HG03469 (cell line): ENCODE measurements at regions not wholly inside any gene's neighbourhood (a gene's known extent, or its start where the extent isn't known, plus 50 kb on each side); places are given as distances from the start of the nearest gene placed in this dataset.
"Not testable (repeated sequence)": the region's sequence is repeated elsewhere in the genome, so short reads cannot be mapped to it uniquely, and the experiment has no call there.

Experiments used
- ATAC-seq: cut with Tn5 transposase; IDR thresholded peaks from one replicate; pipeline ENCODE4 v1.9.1; 2021; ENCODE audit warnings: mild to moderate bottlenecking, moderate library complexity, moderate number of reproducible peaks; ENCODE audit not compliant: unreplicated experiment

DNA sequence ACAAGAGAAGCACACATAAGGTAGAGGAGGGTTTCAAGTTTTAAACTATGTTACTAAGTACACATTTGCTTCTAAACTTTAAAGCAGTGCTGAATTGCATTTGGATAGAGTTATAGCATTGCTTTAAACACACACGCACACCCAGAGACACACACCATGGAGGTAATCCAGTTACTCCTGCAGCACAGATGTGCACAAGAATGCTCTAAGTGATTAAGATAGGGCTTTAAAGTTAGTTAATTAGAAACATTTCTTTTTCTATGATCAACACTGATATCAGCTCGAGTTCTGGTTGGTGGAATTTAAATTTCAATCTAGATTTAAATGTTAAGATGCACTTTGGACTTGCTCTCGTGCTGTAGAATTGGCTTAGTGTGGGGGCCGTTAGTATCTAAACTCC is 492.3 kb downstream of the ZEB2 start:
- no peak for ATAC-seq

DNA sequence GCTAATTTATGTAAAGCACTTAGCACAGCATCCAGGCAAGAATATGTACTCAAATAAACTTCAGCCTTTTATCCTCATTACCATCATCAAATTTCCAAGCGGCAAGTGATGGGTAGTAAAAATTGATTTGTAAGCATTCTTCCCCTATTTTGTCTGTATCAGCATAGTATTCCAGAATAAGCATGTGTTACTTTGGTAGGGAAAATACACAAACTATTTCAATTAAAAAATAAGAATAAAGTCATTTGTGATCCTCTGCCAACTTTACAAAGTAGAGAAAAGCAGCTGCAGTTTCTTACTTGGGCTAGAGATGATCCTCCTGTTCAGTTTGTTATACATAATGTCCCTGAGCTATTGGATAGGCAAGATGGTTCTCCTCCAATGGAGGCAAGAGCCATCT is 493.2 kb downstream of the ZEB2 start:
- no peak for ATAC-seq

DNA sequence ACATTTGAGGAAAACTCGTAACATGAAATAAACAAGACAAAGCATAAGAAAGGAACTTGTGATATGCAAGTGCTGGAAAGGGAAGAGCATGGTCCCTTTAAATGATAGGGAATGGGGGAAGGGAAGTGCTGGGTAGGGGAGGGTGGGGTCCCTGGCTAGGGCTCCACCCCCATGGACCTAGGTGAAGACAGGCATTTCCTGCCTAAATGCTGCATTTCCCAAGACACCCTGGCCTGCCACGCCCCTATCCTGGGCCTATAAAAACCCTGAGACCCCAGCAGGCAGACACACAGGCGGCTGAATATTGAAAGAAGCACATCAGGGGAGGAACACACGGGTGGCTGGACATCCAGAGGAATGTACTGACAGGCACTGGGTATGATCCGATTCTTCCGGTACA is 499.9 kb downstream of the ZEB2 start:
- ATAC-seq: no peak

DNA sequence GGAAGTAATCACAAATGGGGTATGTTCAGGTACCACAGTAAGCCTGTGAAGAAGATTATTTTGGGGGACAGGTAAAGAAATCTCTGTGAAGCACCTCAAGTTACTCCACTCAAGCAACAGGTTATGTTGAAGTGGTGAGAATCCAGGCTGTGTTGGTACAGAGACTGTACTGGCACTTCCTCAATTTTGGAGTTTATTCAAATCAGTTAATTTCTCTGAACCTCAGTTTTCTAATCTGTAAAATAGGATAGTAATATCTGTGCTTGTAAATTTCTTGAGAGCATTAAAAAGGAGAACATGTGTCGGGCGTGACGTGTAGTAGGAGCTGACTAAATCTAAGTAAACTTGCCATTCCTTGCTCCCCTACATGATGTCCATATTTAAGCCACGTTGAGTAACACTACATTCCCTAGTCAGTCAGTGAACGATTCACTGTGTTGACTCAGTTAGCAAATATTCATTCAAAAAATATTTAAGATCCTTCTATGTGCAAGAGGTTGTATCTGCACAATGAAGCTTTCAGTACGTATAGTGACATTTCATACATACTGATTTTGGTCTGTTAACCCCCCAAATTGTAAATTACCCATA is 504.2 kb downstream of the ZEB2 start:
- no peak for ATAC-seq

DNA sequence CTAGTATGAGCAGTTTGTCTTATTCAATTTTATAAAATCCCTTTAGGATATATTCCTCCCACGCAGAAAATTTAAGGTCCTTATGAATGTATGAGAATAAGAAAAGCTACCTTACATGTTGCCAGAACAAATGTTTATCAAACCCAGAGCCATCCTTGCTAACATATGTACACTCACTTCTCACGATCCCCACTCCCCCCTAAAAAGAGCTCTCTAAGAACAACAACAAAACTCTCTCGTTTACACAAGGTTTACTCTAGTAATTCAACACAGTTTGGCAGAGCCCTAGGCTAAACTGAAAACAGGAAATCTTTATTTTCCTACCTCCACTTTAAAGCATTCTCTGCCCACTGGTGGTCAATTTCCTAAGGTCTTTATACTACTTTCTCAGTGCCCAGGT is 504.9 kb downstream of the ZEB2 start:
- ATAC-seq: no peak

DNA sequence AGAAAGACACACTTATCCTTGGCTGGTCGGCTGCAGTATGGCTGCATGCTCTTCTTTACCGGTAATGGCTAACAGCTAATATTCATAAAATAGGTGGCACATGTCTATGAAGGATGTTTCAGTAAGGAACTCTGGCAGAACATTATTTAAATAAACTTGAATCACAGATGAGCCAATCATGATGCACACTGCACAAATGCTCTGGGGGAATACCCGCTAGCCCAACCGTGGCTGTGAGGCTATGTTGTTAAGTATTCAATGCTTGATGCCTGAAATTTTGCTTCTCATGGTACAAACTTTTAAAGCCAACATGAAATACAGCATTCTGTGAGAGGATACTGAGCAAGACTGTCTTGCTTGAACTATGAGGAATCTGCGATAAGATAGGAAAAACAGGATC is 505.8 kb downstream of the ZEB2 start:
- ATAC-seq: no peak

DNA sequence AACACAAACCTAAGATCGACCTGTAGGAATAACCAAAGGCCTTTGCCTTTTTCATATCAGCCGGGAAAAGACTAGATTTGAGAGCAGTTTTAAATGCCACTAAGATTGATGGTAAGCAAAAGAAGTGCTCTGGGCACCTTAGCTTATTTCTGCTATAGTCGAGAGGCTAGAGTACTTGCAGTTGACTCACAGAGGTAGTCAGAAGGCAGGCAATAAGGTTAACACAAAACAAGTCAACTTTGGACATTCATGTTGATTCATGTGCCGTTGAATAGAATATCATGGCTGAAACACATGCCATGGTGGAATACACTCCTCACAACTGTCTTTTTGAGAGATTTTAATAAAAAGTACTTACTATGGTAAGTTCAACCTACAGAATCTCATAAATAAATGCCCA is 507.6 kb downstream of the ZEB2 start:
- ATAC-seq: no peak

DNA sequence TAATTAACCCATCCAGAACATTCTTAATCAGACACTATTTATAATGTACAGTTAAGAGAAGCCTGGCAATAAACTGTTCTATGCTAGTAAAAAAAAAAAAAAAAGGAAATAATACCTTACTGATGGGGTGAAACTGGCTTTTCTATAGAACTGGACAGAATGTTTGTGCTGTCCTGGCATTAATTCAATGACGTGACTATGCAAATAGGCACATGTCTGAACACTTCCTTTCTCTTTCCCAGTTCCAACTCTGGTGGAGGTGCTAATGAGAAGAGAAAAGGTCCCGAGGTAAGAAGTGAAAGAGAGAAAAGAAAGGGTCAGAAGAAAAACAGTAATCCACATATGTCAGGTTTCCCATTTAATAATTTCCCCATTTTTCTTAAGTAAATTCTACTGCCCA is 508.4 kb downstream of the ZEB2 start:
- no peak for ATAC-seq

DNA sequence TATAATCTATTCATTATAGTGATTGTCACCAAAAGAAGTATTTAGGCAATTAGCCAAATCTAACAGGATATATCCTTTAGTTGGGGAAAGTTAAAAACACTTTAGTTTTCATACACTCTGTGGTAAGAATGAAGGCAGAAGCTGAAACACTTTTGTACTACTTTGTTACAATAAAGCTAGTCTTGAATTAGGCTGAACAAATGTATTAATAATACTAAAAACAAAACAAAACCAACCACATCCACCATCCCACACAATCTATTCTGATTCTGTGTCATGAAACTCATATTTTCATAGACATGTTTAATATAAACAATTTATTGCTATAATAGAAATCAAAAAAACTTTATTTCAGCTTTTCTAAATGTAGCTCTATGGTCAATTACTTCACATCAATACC is 508.8 kb downstream of the ZEB2 start:
- no peak for ATAC-seq

DNA sequence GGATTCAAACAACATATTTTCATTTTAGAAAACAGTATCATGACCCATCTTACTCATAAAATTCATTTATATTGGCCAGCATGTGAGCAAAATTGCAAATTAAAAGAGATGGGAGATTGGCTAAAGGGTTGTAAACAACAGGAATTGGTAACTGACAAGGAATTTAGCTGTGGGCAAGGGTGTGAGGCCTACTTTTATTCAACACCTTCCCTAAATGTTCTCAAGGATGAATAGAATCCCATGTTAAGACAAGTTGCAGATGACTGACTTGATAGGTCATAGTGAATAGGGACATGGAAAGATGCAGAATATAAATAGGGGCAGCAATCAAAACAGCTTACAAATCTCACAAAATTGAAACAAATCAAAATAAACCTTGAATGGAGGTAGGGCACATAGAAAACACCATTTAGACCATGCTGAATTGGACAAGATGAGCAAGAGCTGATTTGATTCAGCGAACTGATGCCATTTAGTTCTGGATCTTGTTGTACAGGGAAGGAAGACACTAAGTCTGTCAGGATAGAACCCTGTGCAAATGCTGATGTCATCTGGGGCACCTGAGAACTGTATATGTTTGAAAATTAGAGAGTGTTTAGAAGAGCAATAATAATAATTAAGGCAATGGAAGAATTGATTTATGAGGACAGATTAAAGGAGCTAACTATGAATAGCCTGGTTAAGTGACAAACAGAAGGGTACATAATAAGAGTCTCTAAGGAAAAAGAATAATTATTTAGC is 509.7 kb downstream of the ZEB2 start:
- no peak for ATAC-seq

DNA sequence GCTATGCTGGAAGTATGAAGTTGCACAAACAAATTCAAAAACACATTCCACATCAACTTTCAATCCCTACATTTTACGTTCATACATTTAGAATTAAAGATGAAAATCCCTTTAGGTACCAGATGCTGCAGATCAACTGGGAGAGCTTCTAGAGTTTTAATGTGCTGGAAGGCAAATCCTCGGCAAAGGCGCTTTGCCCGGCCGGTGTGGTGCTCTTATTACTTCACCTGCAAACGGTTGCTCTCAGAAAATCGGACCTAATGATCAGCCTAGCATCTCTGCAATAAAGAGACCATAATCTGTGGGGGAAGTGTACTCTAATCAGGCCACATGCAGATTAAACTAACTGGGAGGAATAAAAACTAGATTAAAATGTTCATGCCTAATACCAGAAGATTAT is 513.8 kb downstream of the ZEB2 start:
- ATAC-seq: no peak

DNA sequence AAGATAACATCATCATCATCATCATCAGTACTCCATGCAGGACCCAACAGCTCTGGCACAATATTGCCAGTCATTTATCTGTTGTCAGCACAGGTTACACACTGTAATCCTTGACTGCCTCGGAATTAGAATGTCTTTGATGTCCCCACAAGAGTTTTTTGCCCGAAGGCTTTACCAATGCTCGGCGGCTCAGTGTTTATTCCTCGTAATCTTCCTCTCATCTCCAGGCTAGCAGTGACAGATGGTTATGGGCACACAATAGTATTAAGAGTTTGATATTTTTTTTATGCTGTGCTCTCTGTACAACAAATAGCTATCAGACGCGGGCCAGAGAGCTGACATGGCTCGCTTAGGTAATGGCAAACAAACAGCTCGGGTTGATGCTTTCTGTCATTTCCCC is 515.2 kb downstream of the ZEB2 start:
- no peak for ATAC-seq

DNA sequence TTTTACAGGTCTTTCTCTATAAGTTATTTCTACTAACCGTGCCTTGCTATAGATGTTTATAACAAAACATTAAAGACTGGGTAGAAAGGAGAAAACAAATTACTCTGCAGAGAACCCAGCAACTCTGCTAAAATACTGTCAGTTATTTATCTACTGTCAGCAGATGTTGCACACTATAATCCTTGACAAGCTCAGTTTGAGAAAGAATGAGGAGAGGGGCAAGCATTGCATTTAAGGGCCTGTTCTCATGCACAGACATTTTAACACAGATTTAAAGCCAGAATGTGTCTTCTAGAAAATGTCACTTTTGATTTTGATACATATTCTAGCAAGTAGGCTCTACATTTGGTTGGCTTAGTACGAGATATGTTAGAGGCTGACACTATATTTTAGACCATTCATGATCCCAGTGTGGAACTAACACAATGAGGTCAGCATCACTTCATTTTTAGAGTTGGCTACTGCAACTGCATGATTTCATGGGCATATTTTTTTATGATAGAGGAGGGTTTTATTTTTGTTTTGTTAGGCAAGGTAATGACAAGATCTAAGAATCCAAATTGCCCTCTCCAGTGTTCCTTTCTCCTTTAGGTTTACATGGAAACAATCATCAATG is 516.4 kb downstream of the ZEB2 start:
- ATAC-seq: no peak

DNA sequence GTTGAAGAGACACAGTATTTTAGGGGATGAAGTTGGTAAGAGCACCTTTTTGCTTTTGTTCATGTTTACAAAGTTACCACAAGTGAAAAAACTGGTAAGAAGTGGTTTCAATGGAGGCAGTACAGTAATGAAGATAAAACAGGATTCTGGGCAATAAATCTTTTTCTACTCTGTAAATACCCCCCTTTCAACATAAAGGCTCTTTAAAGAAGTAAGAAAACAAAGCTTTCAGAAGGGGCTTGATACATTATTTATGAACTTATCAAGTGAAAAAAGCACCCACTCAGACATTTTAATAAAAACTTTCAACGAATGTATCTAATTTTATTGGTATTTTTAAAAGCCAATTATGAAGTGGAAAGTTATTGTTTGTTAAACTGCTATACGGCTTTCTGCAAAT is 522.9 kb downstream of the ZEB2 start:
- no peak for ATAC-seq

DNA sequence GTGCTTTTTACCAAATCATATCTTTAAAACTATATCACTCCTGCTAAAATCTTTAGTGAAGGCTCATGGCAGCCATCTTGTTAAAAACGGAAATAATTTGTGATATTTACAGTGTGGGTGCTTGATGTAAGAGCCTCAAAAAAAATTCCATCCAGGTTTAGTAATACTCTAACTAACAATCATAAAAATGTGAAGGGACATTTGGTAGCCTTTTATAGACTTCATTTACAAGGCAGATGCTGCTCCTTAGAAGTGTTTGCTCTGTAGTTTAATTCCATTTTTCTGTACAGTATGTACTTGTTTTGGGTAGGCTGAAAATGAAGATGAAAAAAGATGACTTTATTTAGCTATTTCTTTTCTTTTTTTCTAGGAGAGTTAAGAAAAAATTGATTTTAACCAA is 525.0 kb downstream of the ZEB2 start:
- ATAC-seq: no peak

DNA sequence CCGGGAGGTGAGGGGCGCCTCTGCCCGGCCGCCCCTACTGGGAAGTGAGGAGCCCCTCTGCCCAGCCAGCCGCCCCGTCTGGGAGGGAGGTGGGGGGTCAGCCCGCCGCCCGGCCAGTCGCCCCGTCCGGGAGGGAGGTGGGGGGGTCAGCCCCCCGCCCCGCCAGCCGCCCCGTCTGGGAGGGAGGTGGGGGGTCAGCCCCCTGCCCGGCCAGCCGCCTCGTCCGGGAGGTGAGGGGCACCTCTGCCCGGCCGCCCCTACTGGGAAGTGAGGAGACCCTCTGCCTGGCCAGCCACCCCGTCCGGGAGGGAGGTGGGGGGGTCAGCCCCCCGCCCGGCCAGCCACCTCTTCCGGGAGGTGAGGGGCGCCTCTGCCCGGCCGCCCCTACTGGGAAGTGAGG is 528.3 kb downstream of the ZEB2 start:
- ATAC-seq: not testable (repeated sequence)

DNA sequence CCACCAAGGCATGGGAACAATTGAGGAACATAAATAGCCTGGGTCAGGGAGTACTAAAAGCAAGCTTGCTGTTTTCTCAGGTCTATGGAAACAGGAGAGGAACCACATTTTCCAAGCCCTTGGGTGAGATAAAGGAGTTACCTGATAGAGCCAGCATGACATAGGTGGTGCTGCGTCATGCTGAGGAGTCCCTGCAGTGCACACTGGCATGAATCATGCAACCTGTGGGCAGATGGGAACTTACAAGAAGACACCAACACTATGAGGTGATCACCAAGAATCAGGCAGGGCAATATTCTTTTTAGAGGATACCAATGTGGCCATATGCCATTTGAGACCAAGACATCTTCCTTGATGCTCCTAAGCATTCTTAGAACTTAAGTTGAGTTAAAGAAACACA is 531.8 kb downstream of the ZEB2 start:
- ATAC-seq: no peak

DNA sequence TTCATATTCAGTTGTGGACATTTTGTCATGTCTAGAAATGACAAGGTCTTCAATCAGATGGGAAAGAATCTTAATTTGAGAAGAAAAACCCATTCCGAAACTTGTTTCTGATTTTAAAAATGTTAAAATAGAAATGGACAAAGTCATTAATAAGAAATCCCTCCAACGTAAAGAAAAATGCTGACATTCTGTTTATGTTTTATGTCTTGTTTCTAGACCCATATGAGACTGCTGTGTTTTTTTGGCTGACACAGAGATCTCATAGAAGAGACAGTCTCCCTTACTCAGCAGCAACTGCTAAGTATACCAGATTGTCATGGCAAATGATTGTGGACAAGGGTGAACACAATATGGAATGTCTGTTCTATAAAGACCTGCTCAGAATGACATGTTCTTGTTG is 538.5 kb downstream of the ZEB2 start:
- ATAC-seq: no peak

DNA sequence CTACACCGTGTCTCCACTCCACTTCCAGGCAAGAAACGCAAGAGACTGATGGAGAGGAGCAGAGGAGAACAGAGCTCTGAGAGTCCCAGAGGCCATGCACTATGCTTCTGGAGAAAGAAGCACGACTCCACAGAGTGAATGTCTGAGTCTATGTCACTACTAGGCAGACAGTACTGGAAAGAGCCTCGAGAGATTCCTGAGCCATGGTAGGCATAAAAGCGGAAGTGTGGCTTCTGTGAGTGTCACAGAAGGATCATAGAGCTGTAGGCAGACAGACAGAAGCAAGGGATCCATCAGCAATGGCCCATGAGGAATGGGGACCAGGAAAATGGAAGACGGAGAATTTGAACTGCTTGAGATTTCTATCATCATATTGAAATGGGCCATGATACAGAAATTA is 542.6 kb downstream of the ZEB2 start:
- no peak for ATAC-seq

DNA sequence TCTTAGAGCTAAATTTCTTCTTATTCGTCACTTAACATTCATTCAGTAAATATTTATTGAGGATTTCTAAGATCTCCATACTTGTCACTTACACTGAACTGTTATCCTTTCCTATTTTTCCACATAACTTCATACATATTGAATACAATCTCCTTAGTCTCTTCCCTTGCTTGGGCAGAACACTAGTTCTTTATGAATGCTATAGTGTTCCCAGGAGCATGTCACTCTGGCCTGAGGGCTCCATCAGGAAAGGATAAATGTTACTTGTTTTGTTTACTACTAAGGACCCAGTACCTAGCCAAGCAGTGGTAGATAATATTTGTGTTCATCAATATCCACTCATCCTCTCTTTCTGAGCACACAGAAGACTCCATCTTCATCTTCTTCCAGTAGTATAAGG is 544.7 kb downstream of the ZEB2 start:
- ATAC-seq: no peak

DNA sequence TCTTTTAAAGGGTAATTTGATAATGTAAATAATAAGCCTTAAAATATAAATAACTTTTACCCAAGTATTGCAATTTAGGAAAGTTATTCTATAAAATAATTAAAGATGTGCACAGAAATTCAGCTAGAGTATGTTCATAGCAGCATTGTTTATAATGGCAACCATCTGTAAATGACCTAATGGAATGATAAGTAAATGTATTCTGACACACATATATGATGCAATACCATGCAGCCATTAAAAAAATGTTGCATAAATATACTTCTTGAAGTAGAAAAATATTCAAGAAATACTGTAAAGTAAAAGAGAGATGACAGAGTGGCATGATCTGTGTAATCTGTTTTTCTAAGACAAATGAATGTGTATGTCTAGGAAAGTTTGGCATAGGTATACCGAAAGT is 545.7 kb downstream of the ZEB2 start:
- ATAC-seq: no peak

DNA sequence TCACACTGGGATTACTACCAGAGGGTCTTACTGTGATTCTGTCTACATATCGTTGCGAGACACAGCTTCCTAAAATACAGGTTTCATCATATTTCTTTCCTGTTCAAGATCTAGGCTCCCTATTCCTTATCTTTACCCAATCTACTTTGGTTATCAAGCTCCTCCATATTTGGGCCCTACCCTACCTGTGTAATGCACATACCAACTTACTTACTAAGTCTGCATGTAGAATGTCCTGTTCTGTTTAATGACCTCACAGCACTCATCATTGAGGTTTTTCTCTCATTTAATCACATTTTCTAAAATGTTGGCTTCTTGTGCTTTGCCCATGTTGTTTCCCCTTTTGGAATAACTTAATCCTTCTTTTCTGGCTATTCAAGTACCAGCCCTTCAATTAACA is 551.1 kb downstream of the ZEB2 start:
- ATAC-seq: no peak

DNA sequence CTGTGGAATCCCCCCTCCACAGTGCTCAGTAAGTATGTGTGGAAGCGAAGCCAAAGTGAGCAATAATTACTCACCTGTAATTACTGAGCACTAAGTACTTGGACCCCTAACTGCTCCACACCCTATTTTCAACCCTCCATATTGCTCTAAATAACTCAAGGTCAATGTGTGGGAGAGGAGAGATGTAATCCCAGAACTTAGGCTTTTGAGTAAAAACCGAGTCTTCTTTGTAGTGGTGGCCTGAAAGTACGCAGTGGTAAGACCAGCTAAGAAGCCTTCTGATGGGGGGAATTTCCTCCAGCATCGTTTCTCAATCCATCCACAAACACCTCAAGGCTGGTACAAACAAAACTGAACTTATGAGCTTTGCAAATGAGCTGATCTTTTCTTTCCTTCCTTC is 551.6 kb downstream of the ZEB2 start:
- ATAC-seq: no peak
